ENCODE measurements at regions not wholly inside any gene's neighbourhood (a gene's known extent, or its start where the extent isn't known, plus 50 kb on each side); places are given as distances from the start of the nearest gene placed in this dataset.

GRCh38 chr3:159607856-159608255, 380.8 kb upstream of the IL12A start:
- no peaks in the 10 kb centered on the region for H3K27me3 ChIP-seq
- no peak overlapping the region for H3K4me2 ChIP-seq
- H3K27me3 Mint-ChIP-seq (ENCODE audit: insufficient read depth, low read depth) = no peaks in the 10 kb centered on the region
- no peak overlapping the region for H3K9ac ChIP-seq
- no peaks in the 10 kb centered on the region for H3K36me3 Mint-ChIP-seq
- H3K4me1 Mint-ChIP-seq = no peaks in the 10 kb centered on the region
- no peaks in the 10 kb centered on the region for H3K9me3 ChIP-seq (ENCODE audit: low read depth)
- no peaks in the 10 kb centered on the region for H4K20me1 ChIP-seq (ENCODE audit: low read depth)
- no peaks in the 10 kb centered on the region for H3K4me1 ChIP-seq
- no peak overlapping the region for H3K4me3 ChIP-seq
- H3K4me3 Mint-ChIP-seq = no peak overlapping the region
- H3K27ac Mint-ChIP-seq = no peak overlapping the region
- DNase-seq (ENCODE audit: low spot score) = no peak
- no peaks in the 10 kb centered on the region for H3K36me3 ChIP-seq
- H2AFZ ChIP-seq (replicated peaks) = no peak overlapping the region
- H3K9me3 Mint-ChIP-seq = peaks cover under 1% of the 10 kb centered on the region
- no peak overlapping the region for H3K27ac ChIP-seq
- no peaks in the 10 kb centered on the region for H3K79me2 ChIP-seq (ENCODE audit: low read depth)
- H3F3A ChIP-seq (ENCODE audit: low read depth) = no peaks in the 10 kb centered on the region
- TF ChIP-seq EZH2 (IDR thresholded peaks at IDR 0.05) (no peak), EZH2phosphoT487 (IDR thresholded peaks at IDR 0.05) (no peak), CTCF (IDR thresholded peaks at IDR 0.05) (no peak)

- no peaks in the 10 kb centered on the region for H3K36me3 ChIP-seq
- no peak for DNase-seq (ENCODE audit: low spot score)
- no peaks in the 10 kb centered on the region for H3K27me3 Mint-ChIP-seq (ENCODE audit: insufficient read depth, low read depth)
- no peaks in the 10 kb centered on the region for H3K4me1 Mint-ChIP-seq
- no peaks in the 10 kb centered on the region for H3K9me3 Mint-ChIP-seq
- H3K4me3 Mint-ChIP-seq = no peak overlapping the region
- no peak overlapping the region for H3K4me2 ChIP-seq
- no peaks in the 10 kb centered on the region for H3K4me1 ChIP-seq
- no peaks in the 10 kb centered on the region for H3K79me2 ChIP-seq (ENCODE audit: low read depth)
- H2AFZ ChIP-seq (replicated peaks) = no peak overlapping the region
- H3K36me3 Mint-ChIP-seq = no peaks in the 10 kb centered on the region
- no peak overlapping the region for H3K9ac ChIP-seq
- no peaks in the 10 kb centered on the region for H3F3A ChIP-seq (ENCODE audit: low read depth)
- no peak overlapping the region for H3K4me3 ChIP-seq
- no peaks in the 10 kb centered on the region for H4K20me1 ChIP-seq (ENCODE audit: low read depth)
- H3K27ac ChIP-seq = no peak overlapping the region
- H3K27me3 ChIP-seq = no peaks in the 10 kb centered on the region
- no peak for TF ChIP-seq EZH2 (IDR thresholded peaks at IDR 0.05)
- TF ChIP-seq EZH2phosphoT487 (IDR thresholded peaks at IDR 0.05) = no peak
- TF ChIP-seq CTCF (IDR thresholded peaks at IDR 0.05) = no peak
- no peaks in the 10 kb centered on the region for H3K9me3 ChIP-seq (ENCODE audit: low read depth)
- H3K27ac Mint-ChIP-seq = no peak overlapping the region
These were observed 380.3 kb upstream of the IL12A start for GRCh38 chr3:159608311-159608710.

- H3K27me3 Mint-ChIP-seq (ENCODE audit: insufficient read depth, low read depth) = no peaks in the 10 kb centered on the region
- Histone ChIP-seq H3K9me3 (ENCODE audit: low read depth) (no peaks in the 10 kb centered on the region), H3K27me3 (no peaks in the 10 kb centered on the region), H3K4me2 (no peak overlapping the region), H3F3A (ENCODE audit: low read depth) (no peaks in the 10 kb centered on the region), H3K9ac (no peak overlapping the region), H3K4me3 (no peak overlapping the region), H3K4me1 (no peaks in the 10 kb centered on the region), H3K79me2 (ENCODE audit: low read depth) (no peaks in the 10 kb centered on the region), H4K20me1 (ENCODE audit: low read depth) (no peaks in the 10 kb centered on the region), H3K27ac (no peak overlapping the region), H3K36me3 (no peaks in the 10 kb centered on the region), H2AFZ (replicated peaks) (no peak overlapping the region)
- TF ChIP-seq CTCF (IDR thresholded peaks at IDR 0.05) = no peak
- TF ChIP-seq EZH2 (IDR thresholded peaks at IDR 0.05) = no peak
- no peak for TF ChIP-seq EZH2phosphoT487 (IDR thresholded peaks at IDR 0.05)
- H3K4me1 Mint-ChIP-seq = no peaks in the 10 kb centered on the region
- H3K9me3 Mint-ChIP-seq = no peaks in the 10 kb centered on the region
- H3K4me3 Mint-ChIP-seq = no peak overlapping the region
- H3K27ac Mint-ChIP-seq = no peak overlapping the region
- no peaks in the 10 kb centered on the region for H3K36me3 Mint-ChIP-seq
- DNase-seq (ENCODE audit: low spot score) = no peak
These were observed 379.0 kb upstream of the IL12A start for GRCh38 chr3:159609625-159610024.
